Kidney (tissue), 13 donors: ENCODE measurements at regions not wholly inside any gene's neighbourhood (a gene's known extent, or its start where the extent isn't known, plus 50 kb on each side); places are given as distances from the start of the nearest gene placed in this dataset.

Experiments used
- DNase-seq, 5 donors: peaks; one replicate each; pipeline ENCODE4 v3.0.0-alpha.2; 2013 to 2020
- FAIRE-seq: peaks from 2 replicates; lab custom pipeline; 2012; peaks lifted over from hg19 to GRCh38; lab: Jason Lieb, UNC
- H3K27ac ChIP-seq, 2 donors: one replicate each; pipeline ENCODE4 v1.7.0; 2013; ENCODE audit warnings: low read depth in 2 of 2, low read length in 2 of 2, inconsistent platforms in 1 of 2
- H3K27me3 ChIP-seq: one replicate; pipeline ENCODE4 v1.7.1; 2013; ENCODE audit warnings: low read length, inconsistent platforms; ENCODE audit not compliant: control insufficient read depth, insufficient read depth
- H3K36me3 ChIP-seq, 3 donors: one replicate each; pipeline versions ENCODE4 v1.7.0 to v1.7.1; 2013; ENCODE audit warnings: low read length in 3 of 3, control low read depth in 1 of 3, inconsistent platforms in 1 of 3; ENCODE audit not compliant: insufficient read depth in 3 of 3, control insufficient read depth in 2 of 3
- H3K4me1 ChIP-seq, 3 donors: one replicate each; pipeline versions ENCODE4 v1.7.0 to v1.7.1; 2013; ENCODE audit warnings: low read length in 3 of 3, inconsistent platforms in 1 of 3, low read depth in 1 of 3; ENCODE audit not compliant: control insufficient read depth in 2 of 3, insufficient read depth in 2 of 3
- H3K4me3 ChIP-seq, 3 donors: one replicate each; pipeline versions ENCODE4 v1.7.0 to v1.8.1; 2013; ENCODE audit warnings: low read length in 3 of 3, control low read depth in 1 of 3, inconsistent platforms in 1 of 3
- H3K9ac ChIP-seq, 3 donors: one replicate each; pipeline versions ENCODE4 v1.7.0 to v1.7.1; 2013; ENCODE audit warnings: low read length in 3 of 3, control low read depth in 1 of 3, inconsistent platforms in 1 of 3
- H3K9me3 ChIP-seq, 3 donors: one replicate each; pipeline versions ENCODE4 v1.7.0 to v1.7.1; 2013; ENCODE audit warnings: low read length in 3 of 3, control low read depth in 1 of 3, inconsistent platforms in 1 of 3; ENCODE audit not compliant: control insufficient read depth in 2 of 3, insufficient read depth in 1 of 3
- intact Hi-C: fragments of 100-400 bp; cut with DNase I; formaldehyde crosslinking; loops from one replicate; pipeline ENCODE4 v1.11.1; 2022
- TF ChIP-seq, protein P1 (sequence below): IDR thresholded peaks from 3 replicates; pipeline ENCODE4 v1.5.1; 2012; ENCODE audit warnings: mild to moderate bottlenecking, moderate library complexity, borderline replicate concordance; ENCODE audit not compliant: insufficient read depth; ENCODE audit errors: extremely low read depth
- donor health status: control.
- donor health status: control.
- donor health status: control.
- donor health status: control.
- donor health status: control.
- donor health status: DM: yes; HTN: yes; CAD: no.
- donor health status: Normal renal cell carcinoma (clear cell type).

- TF ChIP-seq, protein P1, sequence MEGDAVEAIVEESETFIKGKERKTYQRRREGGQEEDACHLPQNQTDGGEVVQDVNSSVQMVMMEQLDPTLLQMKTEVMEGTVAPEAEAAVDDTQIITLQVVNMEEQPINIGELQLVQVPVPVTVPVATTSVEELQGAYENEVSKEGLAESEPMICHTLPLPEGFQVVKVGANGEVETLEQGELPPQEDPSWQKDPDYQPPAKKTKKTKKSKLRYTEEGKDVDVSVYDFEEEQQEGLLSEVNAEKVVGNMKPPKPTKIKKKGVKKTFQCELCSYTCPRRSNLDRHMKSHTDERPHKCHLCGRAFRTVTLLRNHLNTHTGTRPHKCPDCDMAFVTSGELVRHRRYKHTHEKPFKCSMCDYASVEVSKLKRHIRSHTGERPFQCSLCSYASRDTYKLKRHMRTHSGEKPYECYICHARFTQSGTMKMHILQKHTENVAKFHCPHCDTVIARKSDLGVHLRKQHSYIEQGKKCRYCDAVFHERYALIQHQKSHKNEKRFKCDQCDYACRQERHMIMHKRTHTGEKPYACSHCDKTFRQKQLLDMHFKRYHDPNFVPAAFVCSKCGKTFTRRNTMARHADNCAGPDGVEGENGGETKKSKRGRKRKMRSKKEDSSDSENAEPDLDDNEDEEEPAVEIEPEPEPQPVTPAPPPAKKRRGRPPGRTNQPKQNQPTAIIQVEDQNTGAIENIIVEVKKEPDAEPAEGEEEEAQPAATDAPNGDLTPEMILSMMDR = no peak
- FAIRE-seq (no peak), DNase-seq (no peak)
- Histone ChIP-seq H3K27me3 (no peaks in the 10 kb centered on the region), H3K36me3 (no peaks in the 10 kb centered on the region), H3K27ac (no peak overlapping the region), H3K4me1 (no peaks in the 10 kb centered on the region), H3K9me3 (no peaks in the 10 kb centered on the region), H3K4me3 (no peak overlapping the region), H3K9ac (no peak overlapping the region)
- intact Hi-C loops = no loop called here
Measured at GRCh38 chr6:115016593-115016992, 673.8 kb upstream of the HS3ST5 start.

DNA sequence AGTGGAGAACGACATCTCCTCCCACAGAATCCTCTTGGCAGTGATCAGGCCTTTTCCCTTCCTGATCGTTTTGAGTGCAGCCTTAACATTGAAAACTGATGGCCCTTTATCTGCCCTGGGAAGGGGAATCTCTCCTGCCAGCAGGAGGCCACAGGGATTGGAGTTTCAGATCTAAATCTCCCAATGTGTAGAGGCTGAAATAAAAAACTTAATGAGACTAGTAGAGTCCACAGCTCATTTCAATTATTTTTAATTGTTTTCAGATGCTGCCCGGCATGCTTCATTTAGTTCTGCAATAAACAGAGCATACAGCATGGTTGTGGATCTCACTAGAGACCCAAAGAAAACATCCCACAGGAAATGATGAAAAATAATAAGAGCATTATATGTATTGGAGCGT lies 662.2 kb upstream of the HS3ST5 start:
- intact Hi-C loops = no loop called here
- Histone ChIP-seq H3K9ac (no peak overlapping the region), H3K27ac (no peak overlapping the region), H3K4me1 (no peaks in the 10 kb centered on the region), H3K27me3 (no peaks in the 10 kb centered on the region), H3K9me3 (no peaks in the 10 kb centered on the region), H3K4me3 (no peak overlapping the region), H3K36me3 (no peaks in the 10 kb centered on the region)
- TF ChIP-seq, protein P1 = no peak
- FAIRE-seq = no peak
- peak in 1 of 5 donors; percentile 9 for DNase-seq

DNA sequence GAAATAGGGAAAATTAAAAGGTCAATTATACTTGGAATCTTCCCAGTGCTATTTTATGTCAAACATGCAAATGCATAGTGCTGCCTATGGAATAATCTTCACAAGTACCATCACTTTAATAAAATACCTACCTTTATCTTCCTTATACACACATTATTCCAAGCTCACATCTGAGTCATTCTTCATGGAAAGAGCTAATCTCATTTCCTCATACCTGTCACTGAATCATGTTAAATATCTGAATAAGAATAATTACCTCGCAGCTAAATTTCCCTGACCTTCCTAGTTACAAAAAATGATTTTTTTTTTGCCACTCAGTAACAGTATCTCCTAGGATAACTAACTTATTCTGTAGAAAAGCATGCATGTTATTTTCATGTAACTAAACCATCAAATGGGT lies 661.4 kb upstream of the HS3ST5 start:
- H3K4me3 ChIP-seq = no peak overlapping the region
- DNase-seq (no peak), FAIRE-seq (no peak)
- TF ChIP-seq, protein P1 = no peak
- no peaks in the 10 kb centered on the region for H3K4me1 ChIP-seq
- no peaks in the 10 kb centered on the region for H3K36me3 ChIP-seq
- H3K27me3 ChIP-seq = no peaks in the 10 kb centered on the region
- no peaks in the 10 kb centered on the region for H3K9me3 ChIP-seq
- no peak overlapping the region for H3K27ac ChIP-seq
- intact Hi-C loops = no loop called here
- no peak overlapping the region for H3K9ac ChIP-seq

- H3K9ac ChIP-seq = no peak overlapping the region
- FAIRE-seq (no peak), DNase-seq (no peak)
- intact Hi-C loops = no loop called here
- H3K9me3 ChIP-seq = no peaks in the 10 kb centered on the region
- H3K4me1 ChIP-seq = no peaks in the 10 kb centered on the region
- no peak overlapping the region for H3K27ac ChIP-seq
- H3K27me3 ChIP-seq = no peaks in the 10 kb centered on the region
- no peak overlapping the region for H3K4me3 ChIP-seq
- TF ChIP-seq, protein P1 = no peak
- H3K36me3 ChIP-seq = no peaks in the 10 kb centered on the region
Measured at GRCh38 chr6:115001731-115002350, 659.0 kb upstream of the HS3ST5 start.
